HT1080 (cell line): ENCODE measurements at regions not wholly inside any gene's neighbourhood (a gene's known extent, or its start where the extent isn't known, plus 50 kb on each side); places are given as distances from the start of the nearest gene placed in this dataset.

Experiments
- DNase-seq: peaks from one replicate; pipeline ENCODE4 v3.0.0-alpha.2; 2015; ENCODE audit warnings: low read depth

DNA sequence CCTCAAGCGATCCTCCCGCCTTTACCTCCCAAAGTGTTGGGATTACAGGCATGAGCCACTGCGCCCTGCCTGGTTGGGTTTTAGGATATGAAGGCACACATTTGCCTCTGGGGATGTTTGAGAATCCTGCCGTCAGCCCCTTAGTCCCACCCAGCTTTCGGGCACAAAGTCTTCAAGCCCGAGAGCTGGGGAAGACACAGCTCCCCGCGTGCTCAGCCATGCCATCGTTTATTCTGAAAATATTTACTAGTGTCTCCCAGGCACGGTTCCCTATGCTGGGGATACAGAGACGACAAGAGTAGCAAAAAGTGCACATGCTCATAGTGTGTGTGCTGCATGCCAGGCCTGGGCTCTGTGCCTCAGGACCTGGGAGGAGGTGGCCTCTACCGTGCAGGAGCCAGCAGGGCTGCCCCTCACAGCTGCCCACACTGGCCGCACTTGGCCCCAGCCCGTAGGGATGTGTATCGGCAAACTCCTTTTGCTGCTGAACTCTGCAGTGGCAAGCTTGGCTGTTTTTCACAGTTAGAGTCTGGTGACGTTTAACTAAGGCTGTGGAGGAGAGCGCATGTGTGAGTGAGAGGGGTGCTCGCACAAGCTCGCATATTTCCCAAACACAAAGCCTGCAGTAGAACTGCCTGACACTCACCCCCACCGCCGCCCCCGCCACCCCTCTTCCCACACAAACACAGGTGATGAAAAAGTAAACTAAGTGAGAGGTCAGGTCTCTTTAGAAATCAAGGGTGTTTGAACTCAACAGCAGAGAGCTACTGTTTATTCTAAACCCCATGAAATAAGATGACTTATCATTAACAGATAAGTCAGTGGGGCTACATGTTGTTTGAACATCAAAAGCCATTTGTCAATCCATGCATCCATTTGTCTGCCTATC is 266.4 kb downstream of the MRTFB start:
- DNase-seq: no peak

GRCh38 chr16:14335297-14335696 is 264.2 kb downstream of the MRTFB start:
- no peak for DNase-seq

- no peak for DNase-seq
These were observed 263.4 kb downstream of the MRTFB start for GRCh38 chr16:14334366-14335080.

DNA sequence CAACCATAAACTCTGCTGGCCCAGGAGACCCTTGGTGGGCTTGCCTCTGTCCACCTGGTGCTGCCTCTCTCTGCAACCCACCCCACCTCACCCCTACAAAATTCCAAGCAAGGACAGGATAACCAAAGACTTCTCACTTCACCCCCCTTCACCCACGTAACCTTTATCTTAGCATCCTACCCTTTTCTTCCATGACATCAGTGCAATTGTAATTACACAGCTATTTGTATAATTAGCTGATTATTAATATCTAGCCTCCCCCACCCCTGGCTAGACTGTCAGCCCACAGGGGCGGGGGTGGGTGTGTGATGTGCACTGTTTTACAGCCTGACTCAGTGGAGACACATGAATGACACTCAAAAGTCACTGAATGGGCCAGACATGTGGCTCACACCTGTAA is 262.2 kb downstream of the MRTFB start:
- no peak for DNase-seq

DNA sequence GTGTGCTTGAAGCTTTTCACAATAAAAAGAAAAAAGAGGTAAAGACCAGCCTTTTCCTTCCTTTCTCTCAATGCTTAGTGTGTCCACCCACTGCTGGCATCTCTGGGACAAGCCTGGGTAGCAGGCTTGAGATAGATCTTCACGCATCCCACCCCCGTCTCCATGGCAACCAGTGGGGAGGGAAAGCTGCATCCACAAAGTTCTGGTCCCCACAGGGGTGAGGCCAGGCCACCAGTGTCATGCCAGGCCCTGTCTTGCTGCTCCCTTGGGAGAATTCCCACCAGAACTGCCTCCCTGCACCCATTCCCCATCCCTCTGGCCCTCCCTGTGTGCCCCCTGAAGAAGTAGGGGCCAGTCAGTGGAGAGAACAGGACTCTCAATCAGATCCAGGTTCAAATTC is 259.9 kb downstream of the MRTFB start:
- DNase-seq: no peak

DNA sequence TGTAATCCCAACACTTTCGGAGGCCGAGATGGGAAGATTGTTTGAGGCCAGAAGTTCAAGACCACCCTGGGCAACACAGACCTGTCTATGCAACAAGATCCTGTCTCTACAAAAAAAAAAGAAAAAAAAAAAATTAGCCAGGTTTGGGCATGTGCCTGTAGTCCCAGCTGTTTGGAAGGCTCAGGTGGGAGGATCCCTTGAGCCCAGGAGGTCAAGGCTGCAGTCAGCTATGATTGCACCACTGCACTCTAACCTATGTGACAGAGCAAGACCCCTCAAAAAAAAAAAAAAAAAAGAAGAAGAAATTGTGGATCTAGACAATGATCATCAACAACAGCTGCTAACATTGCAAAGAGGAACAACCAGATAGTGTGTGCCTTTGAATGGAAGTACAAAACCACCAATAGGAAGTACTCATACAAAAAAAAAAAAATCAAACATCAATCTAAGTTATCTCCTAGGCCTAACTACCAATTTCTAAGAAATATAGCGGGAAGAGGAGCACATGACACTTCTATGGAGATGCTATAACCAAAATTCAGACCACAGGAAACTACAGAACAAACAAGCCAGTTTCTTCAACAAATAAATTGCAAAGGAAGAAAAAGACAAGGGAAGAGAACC is 258.7 kb downstream of the MRTFB start:
- DNase-seq: no peak

DNA sequence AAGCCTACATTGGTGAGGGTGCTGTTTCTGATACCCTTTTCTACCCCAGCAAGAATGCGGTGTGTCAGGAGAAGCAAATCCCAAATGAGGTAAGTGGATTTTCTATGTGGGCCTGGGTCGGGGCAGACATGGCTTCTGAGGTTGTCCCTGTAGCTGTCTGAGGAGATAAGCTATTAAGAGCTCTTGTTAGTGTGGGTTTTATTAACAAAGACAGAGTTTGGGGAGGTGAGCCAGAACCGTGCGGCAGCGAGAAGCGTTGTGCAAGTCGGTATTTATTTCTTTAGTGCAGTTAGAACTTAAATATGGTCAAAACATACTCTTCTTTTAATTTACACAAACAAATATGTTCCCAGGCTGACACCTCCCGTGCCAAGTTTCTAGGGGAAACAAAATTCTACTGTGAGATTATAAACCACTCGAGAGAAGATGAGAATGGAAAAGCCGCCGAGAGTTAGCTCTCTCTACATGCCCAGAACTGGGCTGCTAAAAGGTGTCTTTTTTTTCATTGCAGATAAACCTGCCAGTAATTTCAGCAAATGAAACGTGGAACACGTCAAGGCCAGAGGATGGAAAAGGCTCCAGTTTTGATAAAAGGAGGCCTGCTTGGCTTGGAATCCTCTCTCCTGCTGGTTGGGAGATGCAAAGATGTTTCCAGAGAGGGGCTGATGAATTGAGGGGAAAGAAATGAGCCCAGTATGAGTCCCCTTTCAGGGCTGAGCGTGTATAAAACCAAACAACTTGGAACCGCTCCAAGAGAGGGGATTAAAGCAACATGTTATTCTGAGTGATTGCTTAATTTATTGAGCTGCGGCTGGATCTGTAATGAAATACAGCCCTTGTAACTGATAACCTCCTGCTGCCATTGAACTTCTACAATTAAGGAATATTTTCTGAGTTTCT is 254.6 kb downstream of the MRTFB start:
- no peak for DNase-seq

- DNase-seq: no peak
These were observed 253.5 kb downstream of the MRTFB start for GRCh38 chr16:14324581-14324980.

- no peak for DNase-seq
These were observed 251.1 kb downstream of the MRTFB start for GRCh38 chr16:14322186-14322585.

DNA sequence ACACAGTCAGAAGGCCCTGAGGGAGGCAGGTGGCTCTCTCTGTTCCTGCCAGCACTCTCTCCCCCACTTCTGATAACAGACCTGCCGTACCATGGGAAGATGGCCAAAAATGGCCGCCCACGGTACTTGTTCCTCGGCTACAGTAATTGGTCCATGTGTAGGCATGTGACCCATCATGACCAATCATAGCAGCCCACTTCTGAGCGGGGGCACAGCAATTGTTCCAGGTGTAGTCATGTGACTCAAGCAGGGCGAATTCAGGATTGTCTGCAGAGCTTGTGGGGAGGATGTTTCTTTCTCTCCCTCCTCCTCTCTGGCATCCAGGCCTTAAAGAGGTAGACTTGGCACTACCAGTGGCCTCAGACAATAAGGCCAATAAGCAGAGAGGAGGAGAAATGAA is 250.4 kb downstream of the MRTFB start:
- DNase-seq: no peak

DNA sequence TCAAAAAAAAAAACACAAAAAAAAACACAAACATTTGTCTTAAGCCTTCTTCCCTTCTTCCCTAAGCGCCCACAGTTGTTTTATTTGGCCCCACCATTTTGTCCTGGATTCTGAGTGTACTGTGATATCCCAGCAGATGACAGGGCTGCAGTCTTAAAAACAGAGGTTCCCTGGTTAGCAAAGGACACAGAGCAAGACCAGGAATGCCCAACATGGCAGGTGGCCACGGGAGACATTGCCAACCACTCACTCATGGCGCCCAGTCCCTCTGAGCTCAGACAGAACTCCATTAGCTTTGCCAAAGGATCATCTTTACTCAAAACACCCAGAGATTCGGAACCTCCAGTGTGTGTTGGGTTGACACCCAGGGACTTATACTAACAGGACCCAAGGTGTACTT is 249.3 kb downstream of the MRTFB start:
- DNase-seq: no peak
